GM23338 (cell line): ENCODE measurements at regions not wholly inside any gene's neighbourhood (a gene's known extent, or its start where the extent isn't known, plus 50 kb on each side); places are given as distances from the start of the nearest gene placed in this dataset.

ENCODE experiments used
- ATAC-seq: fragments of 200-7000 bp; cut with Tn5 transposase; 3 replicates; pipeline ENCODE4 v1.9.1; 2020
- DNase-seq: peaks from one replicate; pipeline ENCODE4 v3.0.0-alpha.2; 2015; ENCODE audit warnings: low spot score
- H2AFZ ChIP-seq: fragments of 200-600 bp; sonication (generic); 2 replicates; pipeline ENCODE4 v1.8.0; 2016; ENCODE audit warnings: antibody characterized with exemption, mild to moderate bottlenecking, moderate library complexity
- H3F3A ChIP-seq: fragments of 200-600 bp; sonication (generic); replicated peaks from 2 replicates; pipeline ENCODE4 v1.8.0; 2017; ENCODE audit warnings: antibody characterized with exemption, mixed run types, low read depth
- H3K27ac ChIP-seq: fragments of 200-600 bp; sonication (generic); 2 replicates; pipeline ENCODE4 v1.6.1; 2016; ENCODE audit warnings: low read depth
- H3K27me3 ChIP-seq: fragments of 200-600 bp; sonication (generic); 2 replicates; pipeline ENCODE4 v1.8.0; 2016; ENCODE audit warnings: mild to moderate bottlenecking, mixed run types, moderate library complexity; ENCODE audit not compliant: insufficient read depth
- H3K36me3 ChIP-seq: fragments of 200-600 bp; sonication (generic); 2 replicates; pipeline ENCODE4 v1.8.0; 2016; ENCODE audit warnings: mild to moderate bottlenecking; ENCODE audit not compliant: insufficient read depth
- H3K4me1 ChIP-seq: fragments of 200-600 bp; sonication (generic); 2 replicates; pipeline ENCODE4 v1.8.0; 2016; ENCODE audit warnings: mild to moderate bottlenecking, moderate library complexity; ENCODE audit not compliant: insufficient read depth
- H3K4me2 ChIP-seq: fragments of 200-600 bp; sonication (generic); 2 replicates; pipeline ENCODE4 v1.7.1; 2017; ENCODE audit warnings: mixed run types
- H3K4me3 ChIP-seq: fragments of 200-600 bp; sonication (generic); 2 replicates; pipeline ENCODE4 v1.6.1; 2016; ENCODE audit warnings: mixed run types
- H3K79me2 ChIP-seq: fragments of 200-600 bp; sonication (generic); replicated peaks from 2 replicates; pipeline ENCODE4 v1.8.0; 2017; ENCODE audit warnings: mild to moderate bottlenecking; ENCODE audit not compliant: insufficient read depth
- H3K9me2 ChIP-seq: fragments of 200-600 bp; sonication (generic); 2 replicates; pipeline ENCODE4 v1.8.0; 2017; ENCODE audit not compliant: insufficient read depth
- H4K20me1 ChIP-seq: fragments of 200-600 bp; sonication (generic); replicated peaks from 2 replicates; pipeline ENCODE4 v1.8.0; 2017; ENCODE audit warnings: mild to moderate bottlenecking; ENCODE audit not compliant: insufficient read depth
- H3K27ac Mint-ChIP-seq: 2 replicates; pipeline ENCODE4 v1.8.0; 2020; ENCODE audit warnings: inconsistent platforms, mild to moderate bottlenecking, moderate library complexity, mixed read lengths
- H3K27me3 Mint-ChIP-seq: 3 replicates; pipeline ENCODE4 v1.8.0; 2022; ENCODE audit warnings: low read depth, mild to moderate bottlenecking, moderate library complexity, mixed read lengths, inconsistent platforms; ENCODE audit not compliant: insufficient read depth, poor library complexity
- H3K36me3 Mint-ChIP-seq: 3 replicates; pipeline ENCODE4 v1.8.0; 2021; ENCODE audit warnings: low read depth, mild to moderate bottlenecking, inconsistent platforms, moderate library complexity, mixed read lengths
- H3K4me1 Mint-ChIP-seq: 3 replicates; pipeline ENCODE4 v1.8.0; 2020; ENCODE audit warnings: mild to moderate bottlenecking, inconsistent platforms, mixed read lengths
- H3K4me3 Mint-ChIP-seq: 3 replicates; pipeline ENCODE4 v1.8.0; 2021; ENCODE audit warnings: moderate library complexity, mild to moderate bottlenecking, inconsistent platforms, mixed read lengths
- H3K9me3 Mint-ChIP-seq: 3 replicates; pipeline ENCODE4 v1.8.0; 2020; ENCODE audit warnings: moderate library complexity, mild to moderate bottlenecking, inconsistent platforms, mixed read lengths
- CREB1 ChIP-seq: fragments of 250-450 bp; sonication (Bioruptor Pico); IDR thresholded peaks from 2 replicates; pipeline ENCODE4 v1.5.0; 2020; ENCODE audit warnings: low read depth, mild to moderate bottlenecking, moderate library complexity
- EZH2 ChIP-seq: fragments of 200-600 bp; sonication (generic); IDR thresholded peaks from one replicate; pipeline ENCODE4 v1.8.0; 2017; ENCODE audit warnings: antibody characterized with exemption, mild to moderate bottlenecking, low read depth; ENCODE audit not compliant: unreplicated experiment
- EZH2phosphoT487 ChIP-seq: fragments of 200-600 bp; sonication (generic); IDR thresholded peaks from one replicate; pipeline ENCODE4 v1.8.1; 2018; ENCODE audit warnings: antibody characterized with exemption; ENCODE audit not compliant: unreplicated experiment
- JUNB ChIP-seq: IDR thresholded peaks from one replicate; pipeline ENCODE4 v1.6.1; 2016; ENCODE audit warnings: antibody characterized with exemption; ENCODE audit not compliant: unreplicated experiment
- NANOG ChIP-seq: IDR thresholded peaks from 2 replicates; pipeline ENCODE4 v1.6.1; 2016; ENCODE audit warnings: antibody characterized with exemption, borderline replicate concordance
- POLR2AphosphoS5 ChIP-seq: IDR thresholded peaks from 2 replicates; pipeline ENCODE4 v1.6.1; 2016; ENCODE audit warnings: antibody characterized with exemption, low read depth
- STAT1 ChIP-seq: IDR thresholded peaks from one replicate; pipeline ENCODE4 v1.6.1; 2016; ENCODE audit warnings: antibody characterized with exemption; ENCODE audit not compliant: unreplicated experiment
- ZNF114 ChIP-seq: fragments of 250-450 bp; sonication (Bioruptor Pico); IDR thresholded peaks from 2 replicates; pipeline ENCODE4 v1.5.0; 2020; ENCODE audit warnings: mild to moderate bottlenecking, moderate library complexity
- ZNF331 ChIP-seq: fragments of 250-450 bp; sonication (Bioruptor Pico); IDR thresholded peaks from 2 replicates; pipeline ENCODE4 v1.5.0; 2020; ENCODE audit warnings: low read depth, mild to moderate bottlenecking, moderate library complexity
- TF ChIP-seq, protein P1 (sequence below): IDR thresholded peaks from one replicate; pipeline ENCODE4 v1.6.1; 2018; ENCODE audit warnings: antibody characterized with exemption; ENCODE audit not compliant: unreplicated experiment
- TF ChIP-seq, protein P2 (sequence below), 2 experiments: fragments of 200-600 bp in 1 of 2; sonication (generic) in 1 of 2; conservative IDR thresholded peaks; 2 replicates each; pipeline versions ENCODE4 v1.5.1 to v1.6.1; 2016 to 2017; ENCODE audit warnings: antibody characterized with exemption in 2 of 2, low read depth in 2 of 2, mild to moderate bottlenecking in 2 of 2, moderate library complexity in 1 of 2
- TF ChIP-seq, protein P3 (sequence below): fragments of 250-450 bp; sonication (Bioruptor Pico); IDR thresholded peaks from 2 replicates; pipeline ENCODE4 v1.5.0; 2020; ENCODE audit warnings: mild to moderate bottlenecking, moderate library complexity
- TF ChIP-seq, protein P4 (sequence below): IDR thresholded peaks from 2 replicates; pipeline ENCODE4 v1.6.1; 2016; ENCODE audit warnings: antibody characterized with exemption

DNA sequence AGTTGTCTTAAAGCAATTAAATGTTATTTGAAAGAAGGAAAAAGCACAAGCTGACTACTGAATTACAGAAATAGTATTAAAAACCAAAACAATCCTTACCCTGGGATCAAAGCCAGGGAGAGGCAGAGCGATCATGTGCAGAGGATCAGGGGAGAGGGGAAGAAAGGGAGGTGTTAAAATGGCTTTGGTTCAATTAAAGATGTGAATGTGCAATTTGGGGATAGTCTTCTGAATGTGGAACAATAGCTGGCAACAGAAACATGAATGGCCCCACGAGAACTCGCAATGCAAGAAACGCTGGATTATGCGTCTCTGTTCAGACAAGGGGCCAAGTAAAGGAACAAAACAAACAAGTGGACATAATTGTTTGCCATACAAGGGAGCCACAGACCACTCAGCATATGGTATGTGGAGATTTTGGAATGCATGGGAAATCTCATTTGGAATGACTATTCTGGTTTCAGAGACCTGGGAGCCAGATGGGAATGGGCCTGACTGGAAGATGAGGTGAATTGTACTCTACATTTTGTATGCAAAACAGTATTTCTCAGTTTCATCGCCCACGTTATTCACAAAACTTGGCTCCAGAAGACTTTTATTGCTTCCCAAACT is 155.4 kb downstream of the SLC4A3 start:
- H4K20me1 ChIP-seq, result no peaks in the 10 kb centered on the region
- Mint-ChIP-seq H3K4me1 (no peaks in the 10 kb centered on the region), H3K4me3 (no peak overlapping the region), H3K27me3 (no peaks in the 10 kb centered on the region), H3K27ac (no peak overlapping the region), H3K36me3 (no peaks in the 10 kb centered on the region), H3K9me3 (no peaks in the 10 kb centered on the region)
- no peaks in the 10 kb centered on the region for H3K4me1 ChIP-seq
- H3K4me3 ChIP-seq, result no peak overlapping the region
- H3K27ac ChIP-seq, result no peak overlapping the region
- 0 out of 2 replicates have a peak, but pooled peaks cover 8% of the 10 kb centered on the region for H3K9me2 ChIP-seq
- H3F3A ChIP-seq, result no peaks in the 10 kb centered on the region
- H2AFZ ChIP-seq, result no peak overlapping the region; the same call in 1 of the 2 replicates
- no peaks in the 10 kb centered on the region for H3K36me3 ChIP-seq
- TF ChIP-seq ZNF114 (CRISPR knock-in tag) (no peak), JUNB (no peak), POLR2AphosphoS5 (no peak), ZNF331 (CRISPR knock-in tag) (no peak), NANOG (no peak), EZH2 (no peak), EZH2phosphoT487 (no peak), CREB1 (CRISPR knock-in tag) (no peak), STAT1 (no peak)
- TF ChIP-seq, protein P1, sequence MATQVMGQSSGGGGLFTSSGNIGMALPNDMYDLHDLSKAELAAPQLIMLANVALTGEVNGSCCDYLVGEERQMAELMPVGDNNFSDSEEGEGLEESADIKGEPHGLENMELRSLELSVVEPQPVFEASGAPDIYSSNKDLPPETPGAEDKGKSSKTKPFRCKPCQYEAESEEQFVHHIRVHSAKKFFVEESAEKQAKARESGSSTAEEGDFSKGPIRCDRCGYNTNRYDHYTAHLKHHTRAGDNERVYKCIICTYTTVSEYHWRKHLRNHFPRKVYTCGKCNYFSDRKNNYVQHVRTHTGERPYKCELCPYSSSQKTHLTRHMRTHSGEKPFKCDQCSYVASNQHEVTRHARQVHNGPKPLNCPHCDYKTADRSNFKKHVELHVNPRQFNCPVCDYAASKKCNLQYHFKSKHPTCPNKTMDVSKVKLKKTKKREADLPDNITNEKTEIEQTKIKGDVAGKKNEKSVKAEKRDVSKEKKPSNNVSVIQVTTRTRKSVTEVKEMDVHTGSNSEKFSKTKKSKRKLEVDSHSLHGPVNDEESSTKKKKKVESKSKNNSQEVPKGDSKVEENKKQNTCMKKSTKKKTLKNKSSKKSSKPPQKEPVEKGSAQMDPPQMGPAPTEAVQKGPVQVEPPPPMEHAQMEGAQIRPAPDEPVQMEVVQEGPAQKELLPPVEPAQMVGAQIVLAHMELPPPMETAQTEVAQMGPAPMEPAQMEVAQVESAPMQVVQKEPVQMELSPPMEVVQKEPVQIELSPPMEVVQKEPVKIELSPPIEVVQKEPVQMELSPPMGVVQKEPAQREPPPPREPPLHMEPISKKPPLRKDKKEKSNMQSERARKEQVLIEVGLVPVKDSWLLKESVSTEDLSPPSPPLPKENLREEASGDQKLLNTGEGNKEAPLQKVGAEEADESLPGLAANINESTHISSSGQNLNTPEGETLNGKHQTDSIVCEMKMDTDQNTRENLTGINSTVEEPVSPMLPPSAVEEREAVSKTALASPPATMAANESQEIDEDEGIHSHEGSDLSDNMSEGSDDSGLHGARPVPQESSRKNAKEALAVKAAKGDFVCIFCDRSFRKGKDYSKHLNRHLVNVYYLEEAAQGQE, result no peak
- TF ChIP-seq, protein P2, sequence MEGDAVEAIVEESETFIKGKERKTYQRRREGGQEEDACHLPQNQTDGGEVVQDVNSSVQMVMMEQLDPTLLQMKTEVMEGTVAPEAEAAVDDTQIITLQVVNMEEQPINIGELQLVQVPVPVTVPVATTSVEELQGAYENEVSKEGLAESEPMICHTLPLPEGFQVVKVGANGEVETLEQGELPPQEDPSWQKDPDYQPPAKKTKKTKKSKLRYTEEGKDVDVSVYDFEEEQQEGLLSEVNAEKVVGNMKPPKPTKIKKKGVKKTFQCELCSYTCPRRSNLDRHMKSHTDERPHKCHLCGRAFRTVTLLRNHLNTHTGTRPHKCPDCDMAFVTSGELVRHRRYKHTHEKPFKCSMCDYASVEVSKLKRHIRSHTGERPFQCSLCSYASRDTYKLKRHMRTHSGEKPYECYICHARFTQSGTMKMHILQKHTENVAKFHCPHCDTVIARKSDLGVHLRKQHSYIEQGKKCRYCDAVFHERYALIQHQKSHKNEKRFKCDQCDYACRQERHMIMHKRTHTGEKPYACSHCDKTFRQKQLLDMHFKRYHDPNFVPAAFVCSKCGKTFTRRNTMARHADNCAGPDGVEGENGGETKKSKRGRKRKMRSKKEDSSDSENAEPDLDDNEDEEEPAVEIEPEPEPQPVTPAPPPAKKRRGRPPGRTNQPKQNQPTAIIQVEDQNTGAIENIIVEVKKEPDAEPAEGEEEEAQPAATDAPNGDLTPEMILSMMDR (conservative IDR thresholded peaks at IDR 0.05; ENCODE audit: low read depth in 2 of 2), result no peak
- TF ChIP-seq, protein P3, sequence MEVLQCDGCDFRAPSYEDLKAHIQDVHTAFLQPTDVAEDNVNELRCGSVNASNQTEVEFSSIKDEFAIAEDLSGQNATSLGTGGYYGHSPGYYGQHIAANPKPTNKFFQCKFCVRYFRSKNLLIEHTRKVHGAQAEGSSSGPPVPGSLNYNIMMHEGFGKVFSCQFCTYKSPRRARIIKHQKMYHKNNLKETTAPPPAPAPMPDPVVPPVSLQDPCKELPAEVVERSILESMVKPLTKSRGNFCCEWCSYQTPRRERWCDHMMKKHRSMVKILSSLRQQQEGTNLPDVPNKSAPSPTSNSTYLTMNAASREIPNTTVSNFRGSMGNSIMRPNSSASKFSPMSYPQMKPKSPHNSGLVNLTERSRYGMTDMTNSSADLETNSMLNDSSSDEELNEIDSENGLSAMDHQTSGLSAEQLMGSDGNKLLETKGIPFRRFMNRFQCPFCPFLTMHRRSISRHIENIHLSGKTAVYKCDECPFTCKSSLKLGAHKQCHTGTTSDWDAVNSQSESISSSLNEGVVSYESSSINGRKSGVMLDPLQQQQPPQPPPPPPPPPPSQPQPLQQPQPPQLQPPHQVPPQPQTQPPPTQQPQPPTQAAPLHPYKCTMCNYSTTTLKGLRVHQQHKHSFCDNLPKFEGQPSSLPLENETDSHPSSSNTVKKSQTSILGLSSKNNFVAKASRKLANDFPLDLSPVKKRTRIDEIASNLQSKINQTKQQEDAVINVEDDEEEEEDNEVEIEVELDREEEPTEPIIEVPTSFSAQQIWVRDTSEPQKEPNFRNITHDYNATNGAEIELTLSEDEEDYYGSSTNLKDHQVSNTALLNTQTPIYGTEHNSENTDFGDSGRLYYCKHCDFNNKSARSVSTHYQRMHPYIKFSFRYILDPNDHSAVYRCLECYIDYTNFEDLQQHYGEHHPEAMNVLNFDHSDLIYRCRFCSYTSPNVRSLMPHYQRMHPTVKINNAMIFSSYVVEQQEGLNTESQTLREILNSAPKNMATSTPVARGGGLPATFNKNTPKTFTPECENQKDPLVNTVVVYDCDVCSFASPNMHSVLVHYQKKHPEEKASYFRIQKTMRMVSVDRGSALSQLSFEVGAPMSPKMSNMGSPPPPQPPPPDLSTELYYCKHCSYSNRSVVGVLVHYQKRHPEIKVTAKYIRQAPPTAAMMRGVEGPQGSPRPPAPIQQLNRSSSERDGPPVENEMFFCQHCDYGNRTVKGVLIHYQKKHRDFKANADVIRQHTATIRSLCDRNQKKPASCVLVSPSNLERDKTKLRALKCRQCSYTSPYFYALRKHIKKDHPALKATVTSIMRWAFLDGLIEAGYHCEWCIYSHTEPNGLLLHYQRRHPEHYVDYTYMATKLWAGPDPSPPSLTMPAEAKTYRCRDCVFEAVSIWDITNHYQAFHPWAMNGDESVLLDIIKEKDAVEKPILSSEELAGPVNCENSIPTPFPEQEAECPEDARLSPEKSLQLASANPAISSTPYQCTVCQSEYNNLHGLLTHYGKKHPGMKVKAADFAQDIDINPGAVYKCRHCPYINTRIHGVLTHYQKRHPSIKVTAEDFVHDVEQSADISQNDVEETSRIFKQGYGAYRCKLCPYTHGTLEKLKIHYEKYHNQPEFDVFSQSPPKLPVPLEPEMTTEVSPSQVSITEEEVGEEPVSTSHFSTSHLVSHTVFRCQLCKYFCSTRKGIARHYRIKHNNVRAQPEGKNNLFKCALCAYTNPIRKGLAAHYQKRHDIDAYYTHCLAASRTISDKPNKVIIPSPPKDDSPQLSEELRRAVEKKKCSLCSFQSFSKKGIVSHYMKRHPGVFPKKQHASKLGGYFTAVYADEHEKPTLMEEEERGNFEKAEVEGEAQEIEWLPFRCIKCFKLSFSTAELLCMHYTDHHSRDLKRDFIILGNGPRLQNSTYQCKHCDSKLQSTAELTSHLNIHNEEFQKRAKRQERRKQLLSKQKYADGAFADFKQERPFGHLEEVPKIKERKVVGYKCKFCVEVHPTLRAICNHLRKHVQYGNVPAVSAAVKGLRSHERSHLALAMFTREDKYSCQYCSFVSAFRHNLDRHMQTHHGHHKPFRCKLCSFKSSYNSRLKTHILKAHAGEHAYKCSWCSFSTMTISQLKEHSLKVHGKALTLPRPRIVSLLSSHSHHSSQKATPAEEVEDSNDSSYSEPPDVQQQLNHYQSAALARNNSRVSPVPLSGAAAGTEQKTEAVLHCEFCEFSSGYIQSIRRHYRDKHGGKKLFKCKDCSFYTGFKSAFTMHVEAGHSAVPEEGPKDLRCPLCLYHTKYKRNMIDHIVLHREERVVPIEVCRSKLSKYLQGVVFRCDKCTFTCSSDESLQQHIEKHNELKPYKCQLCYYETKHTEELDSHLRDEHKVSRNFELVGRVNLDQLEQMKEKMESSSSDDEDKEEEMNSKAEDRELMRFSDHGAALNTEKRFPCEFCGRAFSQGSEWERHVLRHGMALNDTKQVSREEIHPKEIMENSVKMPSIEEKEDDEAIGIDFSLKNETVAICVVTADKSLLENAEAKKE (CRISPR knock-in tag), result no peak
- TF ChIP-seq, protein P4, sequence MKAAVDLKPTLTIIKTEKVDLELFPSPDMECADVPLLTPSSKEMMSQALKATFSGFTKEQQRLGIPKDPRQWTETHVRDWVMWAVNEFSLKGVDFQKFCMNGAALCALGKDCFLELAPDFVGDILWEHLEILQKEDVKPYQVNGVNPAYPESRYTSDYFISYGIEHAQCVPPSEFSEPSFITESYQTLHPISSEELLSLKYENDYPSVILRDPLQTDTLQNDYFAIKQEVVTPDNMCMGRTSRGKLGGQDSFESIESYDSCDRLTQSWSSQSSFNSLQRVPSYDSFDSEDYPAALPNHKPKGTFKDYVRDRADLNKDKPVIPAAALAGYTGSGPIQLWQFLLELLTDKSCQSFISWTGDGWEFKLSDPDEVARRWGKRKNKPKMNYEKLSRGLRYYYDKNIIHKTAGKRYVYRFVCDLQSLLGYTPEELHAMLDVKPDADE, result no peak
- H3K27me3 ChIP-seq, result no peaks in the 10 kb centered on the region
- no peak overlapping the region for H3K4me2 ChIP-seq
- ATAC-seq (no peak), DNase-seq (no peak)
- H3K79me2 ChIP-seq, result no peaks in the 10 kb centered on the region
